Lower lobe of right lung (tissue), 2 donors: ENCODE measurements at regions not wholly inside any gene's neighbourhood (a gene's known extent, or its start where the extent isn't known, plus 50 kb on each side); places are given as distances from the start of the nearest gene placed in this dataset.

ENCODE experiments used
- ATAC-seq, 2 donors: fragments of 200-7000 bp; cut with Tn5 transposase; one replicate each; pipeline ENCODE4 v1.9.1; 2020 to 2022; ENCODE audit warnings: mild to moderate bottlenecking in 2 of 2, moderate library complexity in 2 of 2
- DNase-seq: peaks from one replicate; pipeline ENCODE4 v3.0.0-alpha.2; 2020
- H3K27ac ChIP-seq: fragments of 200-600 bp; one replicate; pipeline ENCODE4 v1.8.0; 2022
- H3K27me3 ChIP-seq: fragments of 200-600 bp; one replicate; pipeline ENCODE4 v1.8.0; 2022; ENCODE audit warnings: low read depth
- H3K36me3 ChIP-seq: fragments of 200-600 bp; one replicate; pipeline ENCODE4 v1.8.0; 2022; ENCODE audit warnings: mild to moderate bottlenecking
- H3K4me1 ChIP-seq: fragments of 200-600 bp; one replicate; pipeline ENCODE4 v1.8.0; 2022
- H3K4me3 ChIP-seq: fragments of 200-600 bp; one replicate; pipeline ENCODE4 v1.8.0; 2022; ENCODE audit warnings: mild to moderate bottlenecking
- H3K9me3 ChIP-seq: fragments of 200-600 bp; one replicate; pipeline ENCODE4 v1.8.0; 2022
- intact Hi-C: fragments of 100-400 bp; cut with DNase I; formaldehyde crosslinking; loops from one replicate; pipeline ENCODE4 v1.11.0; 2022
- TF ChIP-seq, protein P1 (sequence below): fragments of 200-600 bp; IDR thresholded peaks from one replicate; pipeline ENCODE4 v1.8.0; 2022; ENCODE audit warnings: antibody characterized with exemption, mild to moderate bottlenecking
- donor health status: DM: no; HTN: yes; CAD: no; lungs with severe emphysema.

DNA sequence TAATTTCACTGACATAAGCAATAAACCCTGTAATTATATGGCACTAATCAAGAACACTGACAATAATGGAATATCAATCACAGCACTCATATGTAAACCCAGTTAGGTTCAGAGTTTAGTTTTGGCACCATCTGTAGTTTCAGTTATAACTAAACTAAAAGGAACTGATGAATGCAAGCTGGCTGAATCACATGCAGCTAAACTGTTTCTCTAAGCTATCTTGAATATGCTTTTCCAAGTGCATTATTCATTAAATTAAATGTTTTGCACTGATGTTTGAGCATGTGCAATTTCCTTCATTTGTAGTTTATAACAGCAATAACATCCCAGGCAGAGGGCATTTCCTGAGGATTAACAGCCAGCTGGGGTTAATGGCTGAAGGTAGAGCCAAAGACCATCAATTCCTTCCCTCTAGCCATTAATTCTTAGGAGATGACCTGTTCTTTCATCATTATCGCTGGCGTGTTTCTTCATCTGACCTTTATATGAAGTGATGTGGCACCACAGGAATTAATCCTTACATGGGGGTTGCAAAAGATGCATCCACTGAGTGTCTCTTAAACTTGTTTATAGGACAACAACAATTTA lies 562.8 kb upstream of the IGFBP7 start:
- H3K4me1 ChIP-seq, result no peaks in the 10 kb centered on the region
- H3K36me3 ChIP-seq, result no peaks in the 10 kb centered on the region
- intact Hi-C loops, result no loop called here
- no peak overlapping the region for H3K4me3 ChIP-seq
- no peak overlapping the region for H3K27ac ChIP-seq
- H3K9me3 ChIP-seq, result no peaks in the 10 kb centered on the region
- DNase-seq (no peak), ATAC-seq (no peak)
- TF ChIP-seq, protein P1, sequence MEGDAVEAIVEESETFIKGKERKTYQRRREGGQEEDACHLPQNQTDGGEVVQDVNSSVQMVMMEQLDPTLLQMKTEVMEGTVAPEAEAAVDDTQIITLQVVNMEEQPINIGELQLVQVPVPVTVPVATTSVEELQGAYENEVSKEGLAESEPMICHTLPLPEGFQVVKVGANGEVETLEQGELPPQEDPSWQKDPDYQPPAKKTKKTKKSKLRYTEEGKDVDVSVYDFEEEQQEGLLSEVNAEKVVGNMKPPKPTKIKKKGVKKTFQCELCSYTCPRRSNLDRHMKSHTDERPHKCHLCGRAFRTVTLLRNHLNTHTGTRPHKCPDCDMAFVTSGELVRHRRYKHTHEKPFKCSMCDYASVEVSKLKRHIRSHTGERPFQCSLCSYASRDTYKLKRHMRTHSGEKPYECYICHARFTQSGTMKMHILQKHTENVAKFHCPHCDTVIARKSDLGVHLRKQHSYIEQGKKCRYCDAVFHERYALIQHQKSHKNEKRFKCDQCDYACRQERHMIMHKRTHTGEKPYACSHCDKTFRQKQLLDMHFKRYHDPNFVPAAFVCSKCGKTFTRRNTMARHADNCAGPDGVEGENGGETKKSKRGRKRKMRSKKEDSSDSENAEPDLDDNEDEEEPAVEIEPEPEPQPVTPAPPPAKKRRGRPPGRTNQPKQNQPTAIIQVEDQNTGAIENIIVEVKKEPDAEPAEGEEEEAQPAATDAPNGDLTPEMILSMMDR, result no peak
- H3K27me3 ChIP-seq, result no peaks in the 10 kb centered on the region

GRCh38 chr4:57668621-57669020 lies 558.4 kb upstream of the IGFBP7 start:
- no peak for ATAC-seq
- Histone ChIP-seq H3K4me3 (no peak overlapping the region), H3K4me1 (no peaks in the 10 kb centered on the region), H3K27me3 (no peaks in the 10 kb centered on the region), H3K27ac (no peak overlapping the region), H3K36me3 (no peaks in the 10 kb centered on the region), H3K9me3 (no peaks in the 10 kb centered on the region)
- DNase-seq, result no peak
- TF ChIP-seq, protein P1, result no peak
- intact Hi-C loops, result no loop called here

DNA sequence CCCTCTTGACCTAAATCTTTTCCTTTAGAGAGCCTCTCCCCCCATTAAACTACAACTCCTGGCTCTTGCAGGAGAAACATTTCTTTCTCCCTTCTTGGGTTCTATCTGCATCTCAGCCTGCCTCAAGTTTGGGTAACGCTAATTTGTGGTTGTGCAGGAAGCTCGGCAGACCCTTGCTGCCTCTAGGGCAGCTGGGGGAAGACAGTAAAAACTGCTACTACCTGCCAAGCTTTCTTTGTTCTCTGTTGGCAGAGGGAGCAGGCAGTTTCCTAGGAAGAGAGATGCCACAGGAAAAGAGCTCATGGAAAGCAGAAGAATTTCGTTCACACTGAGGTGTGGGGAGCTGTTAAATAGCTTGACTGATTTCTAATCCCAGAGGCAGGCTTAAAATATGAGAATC lies 555.6 kb upstream of the IGFBP7 start:
- no peak overlapping the region for H3K4me3 ChIP-seq
- H3K9me3 ChIP-seq, result no peaks in the 10 kb centered on the region
- no peaks in the 10 kb centered on the region for H3K4me1 ChIP-seq
- TF ChIP-seq, protein P1, result no peak
- no peak for ATAC-seq
- H3K27me3 ChIP-seq, result no peaks in the 10 kb centered on the region
- no peaks in the 10 kb centered on the region for H3K36me3 ChIP-seq
- no peak overlapping the region for H3K27ac ChIP-seq
- DNase-seq, result no peak
- intact Hi-C loops, result no loop called here

DNA sequence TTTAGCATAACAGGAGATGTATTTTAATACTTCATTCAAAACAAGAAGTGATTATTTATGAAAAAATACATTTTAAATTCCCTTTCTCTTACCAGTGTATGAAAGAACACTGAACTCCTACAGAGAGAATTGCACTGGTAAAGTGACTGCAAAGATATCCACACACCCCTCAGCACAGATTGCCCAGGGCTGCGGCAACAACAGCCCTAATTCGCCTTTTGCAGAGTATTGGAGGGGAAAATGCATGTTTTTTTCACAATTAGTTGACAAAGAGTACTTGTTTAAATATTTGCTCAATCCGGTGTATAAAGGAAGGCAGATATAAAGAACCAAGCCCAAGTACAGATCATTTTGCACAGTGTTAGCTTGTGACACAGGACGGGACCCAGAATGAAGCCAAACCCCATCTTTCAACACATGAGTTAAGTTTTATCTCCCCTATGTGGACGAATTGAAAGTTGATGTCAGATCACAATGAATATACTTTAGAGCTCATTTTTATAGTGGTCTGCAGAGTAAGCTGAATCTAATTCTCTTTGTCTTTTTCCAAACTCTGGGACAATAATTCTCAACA lies 551.4 kb upstream of the IGFBP7 start:
- DNase-seq (no peak), ATAC-seq (no peak)
- Histone ChIP-seq H3K36me3 (no peaks in the 10 kb centered on the region), H3K4me3 (no peak overlapping the region), H3K9me3 (no peaks in the 10 kb centered on the region), H3K27ac (no peak overlapping the region), H3K27me3 (no peaks in the 10 kb centered on the region), H3K4me1 (no peaks in the 10 kb centered on the region)
- TF ChIP-seq, protein P1, result no peak
- intact Hi-C loops, result no loop called here

DNA sequence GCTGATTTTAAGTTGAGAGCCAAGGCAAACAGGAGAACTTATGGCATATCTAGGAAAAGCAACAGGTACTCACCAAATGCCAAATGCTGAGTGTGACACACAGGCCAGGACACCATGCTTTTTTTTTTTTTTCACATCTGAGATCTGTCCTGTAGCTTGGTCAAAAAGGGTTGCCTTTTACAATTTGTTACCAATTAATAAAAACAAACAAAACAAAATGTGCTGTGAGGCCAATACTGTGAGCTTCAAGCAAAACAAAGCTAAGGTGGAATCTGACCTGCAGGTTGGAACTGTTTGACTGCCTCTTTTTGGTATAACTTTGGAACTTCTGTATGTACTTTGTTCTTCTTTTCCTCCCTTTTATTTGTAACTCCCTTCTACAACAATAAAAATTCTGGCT lies 548.5 kb upstream of the IGFBP7 start:
- TF ChIP-seq, protein P1, result no peak
- ATAC-seq, result no peak
- H3K9me3 ChIP-seq, result no peaks in the 10 kb centered on the region
- no peak overlapping the region for H3K27ac ChIP-seq
- H3K36me3 ChIP-seq, result no peaks in the 10 kb centered on the region
- no peaks in the 10 kb centered on the region for H3K4me1 ChIP-seq
- no peaks in the 10 kb centered on the region for H3K27me3 ChIP-seq
- DNase-seq, result no peak
- intact Hi-C loops, result no loop called here
- no peak overlapping the region for H3K4me3 ChIP-seq
